Breast epithelium (tissue), 4 donors: ENCODE measurements at regions not wholly inside any gene's neighbourhood (a gene's known extent, or its start where the extent isn't known, plus 50 kb on each side); places are given as distances from the start of the nearest gene placed in this dataset.
"Not testable (repeated sequence)": the region's sequence is repeated elsewhere in the genome, so short reads cannot be mapped to it uniquely, and the experiment has no call there.

ENCODE experiments used
- DNase-seq, 2 donors: peaks; one replicate each; pipeline ENCODE4 v3.0.0-alpha.2; 2019; ENCODE audit warnings: low spot score in 2 of 2
- H3K27ac ChIP-seq, 2 donors: fragments of 200-600 bp; sonication (generic) in 1 of 2; one replicate each; pipeline ENCODE4 v1.5.1; 2016 to 2019; ENCODE audit warnings: mild to moderate bottlenecking in 1 of 2
- H3K27me3 ChIP-seq, 2 donors: fragments of 200-600 bp; sonication (generic) in 1 of 2; one replicate each; pipeline versions ENCODE4 v1.5.1 to v1.6.0; 2017 to 2019; ENCODE audit warnings: control low read depth in 1 of 2, mild to moderate bottlenecking in 1 of 2
- H3K36me3 ChIP-seq: fragments of 200-600 bp; one replicate; pipeline ENCODE4 v1.5.1; 2019
- H3K4me1 ChIP-seq, 2 donors: fragments of 200-600 bp; sonication (generic); one replicate each; pipeline ENCODE4 v1.5.1; 2016 to 2019; ENCODE audit warnings: control low read depth in 1 of 2
- H3K4me3 ChIP-seq, 3 donors: fragments of 200-600 bp; sonication (generic); 1 replicate in 2 of 3; 2 replicates in 1 of 3; pipeline ENCODE4 v1.5.1; 2016 to 2019; ENCODE audit warnings: mild to moderate bottlenecking in 3 of 3, moderate library complexity in 2 of 3
- H3K9me3 ChIP-seq, 2 donors: fragments of 200-600 bp; sonication (generic) in 1 of 2; one replicate each; pipeline ENCODE4 v1.5.1; 2016 to 2019; ENCODE audit warnings: control low read depth in 1 of 2
- POLR2A ChIP-seq: fragments of 450-650 bp; IDR thresholded peaks from one replicate; pipeline ENCODE4 v1.6.1; 2016; ENCODE audit warnings: antibody characterized with exemption, mild to moderate bottlenecking, moderate library complexity
- POLR2AphosphoS5 ChIP-seq, 3 donors: sonication (generic); formaldehyde crosslinking; IDR thresholded peaks; one replicate each; pipeline ENCODE4 v1.6.1; 2017; ENCODE audit warnings: antibody characterized with exemption in 3 of 3
- intact Hi-C: fragments of 100-400 bp; cut with DNase I; formaldehyde crosslinking; loops from one replicate; pipeline ENCODE4 v1.15.1; 2023; ENCODE audit warnings: low total_unique reads
- TF ChIP-seq, protein P1 (sequence below), 3 donors: fragments of 450-650 bp; IDR thresholded peaks; one replicate each; pipeline ENCODE4 v1.5.1; 2016 to 2017; ENCODE audit warnings: antibody characterized with exemption in 3 of 3, mild to moderate bottlenecking in 3 of 3, moderate library complexity in 3 of 3

DNA sequence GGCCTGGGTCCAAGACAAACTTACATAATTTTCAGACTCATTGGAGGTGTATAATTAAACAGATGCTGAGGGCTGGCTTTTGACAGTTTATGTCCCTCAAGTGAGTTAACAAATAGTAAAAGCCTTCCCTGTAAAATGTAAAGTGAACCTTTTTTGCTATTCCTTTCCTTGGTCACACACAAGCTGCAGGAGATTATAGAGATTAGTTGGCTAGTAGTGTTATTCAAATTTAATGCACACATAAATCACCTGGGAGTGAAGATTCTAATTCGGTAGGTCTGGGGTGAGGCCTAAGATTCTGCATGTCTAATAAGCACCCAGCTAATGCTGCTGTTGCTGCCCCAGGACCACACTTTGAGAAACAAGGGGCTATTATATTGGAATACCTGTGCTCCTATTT is 206.2 kb upstream of the SSTR1 start:
- Histone ChIP-seq H3K9me3 (no peaks in the 10 kb centered on the region), H3K27me3 (no peaks in the 10 kb centered on the region), H3K4me1 (no peaks in the 10 kb centered on the region), H3K4me3 (no peak overlapping the region), H3K36me3 (no peaks in the 10 kb centered on the region), H3K27ac (no peak overlapping the region)
- DNase-seq: no peak
- TF ChIP-seq POLR2AphosphoS5 (IDR thresholded peaks at IDR 0.05) (no peak), POLR2A (no peak)
- TF ChIP-seq, protein P1, sequence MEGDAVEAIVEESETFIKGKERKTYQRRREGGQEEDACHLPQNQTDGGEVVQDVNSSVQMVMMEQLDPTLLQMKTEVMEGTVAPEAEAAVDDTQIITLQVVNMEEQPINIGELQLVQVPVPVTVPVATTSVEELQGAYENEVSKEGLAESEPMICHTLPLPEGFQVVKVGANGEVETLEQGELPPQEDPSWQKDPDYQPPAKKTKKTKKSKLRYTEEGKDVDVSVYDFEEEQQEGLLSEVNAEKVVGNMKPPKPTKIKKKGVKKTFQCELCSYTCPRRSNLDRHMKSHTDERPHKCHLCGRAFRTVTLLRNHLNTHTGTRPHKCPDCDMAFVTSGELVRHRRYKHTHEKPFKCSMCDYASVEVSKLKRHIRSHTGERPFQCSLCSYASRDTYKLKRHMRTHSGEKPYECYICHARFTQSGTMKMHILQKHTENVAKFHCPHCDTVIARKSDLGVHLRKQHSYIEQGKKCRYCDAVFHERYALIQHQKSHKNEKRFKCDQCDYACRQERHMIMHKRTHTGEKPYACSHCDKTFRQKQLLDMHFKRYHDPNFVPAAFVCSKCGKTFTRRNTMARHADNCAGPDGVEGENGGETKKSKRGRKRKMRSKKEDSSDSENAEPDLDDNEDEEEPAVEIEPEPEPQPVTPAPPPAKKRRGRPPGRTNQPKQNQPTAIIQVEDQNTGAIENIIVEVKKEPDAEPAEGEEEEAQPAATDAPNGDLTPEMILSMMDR (IDR thresholded peaks at IDR 0.05): no peak
- intact Hi-C loops: no loop called here

DNA sequence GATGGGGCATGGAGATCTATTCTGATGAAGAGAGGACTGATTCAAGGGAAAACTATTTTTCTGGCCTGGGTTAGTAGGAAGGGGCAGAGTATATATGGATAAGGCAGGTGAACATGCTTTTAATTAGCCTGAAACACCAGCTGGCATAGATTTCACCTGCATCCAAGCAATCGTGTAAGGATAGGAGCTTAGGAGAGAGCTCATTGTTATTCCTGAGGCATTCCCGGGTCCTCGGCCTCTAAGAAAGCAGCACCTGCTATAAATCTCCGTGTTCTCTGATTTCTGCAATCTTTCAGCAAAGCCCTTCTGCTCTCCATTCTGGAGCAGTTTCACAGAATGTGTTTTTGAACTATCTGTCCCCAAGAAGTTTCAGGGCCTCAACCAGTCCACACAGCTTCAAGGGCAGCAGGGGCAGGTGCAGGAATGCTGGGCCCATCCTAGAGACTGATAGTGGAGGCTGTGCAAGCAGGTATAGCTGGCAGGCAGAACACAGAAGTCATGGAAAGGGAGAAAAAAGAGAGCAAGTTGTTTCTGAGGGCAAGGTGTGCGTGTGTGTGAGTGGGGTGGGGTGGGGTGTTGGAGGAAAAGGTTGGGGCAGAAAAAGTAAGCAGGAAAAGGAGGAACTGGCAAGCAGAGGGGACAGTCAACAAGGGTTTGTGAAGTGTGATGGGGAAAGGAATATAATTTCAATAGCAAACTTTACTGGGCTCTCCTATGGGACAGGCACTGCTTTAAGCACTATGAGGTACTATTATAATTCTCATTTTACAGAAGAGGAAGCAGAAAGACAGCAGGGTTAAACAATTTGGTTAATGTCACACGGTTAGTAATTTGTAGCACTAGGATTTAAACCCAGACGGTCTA is 203.7 kb upstream of the SSTR1 start:
- TF ChIP-seq POLR2AphosphoS5 (IDR thresholded peaks at IDR 0.05): no peak
- no peak for TF ChIP-seq POLR2A
- TF ChIP-seq, protein P1 (IDR thresholded peaks at IDR 0.05): no peak
- intact Hi-C loops: no loop called here

DNA sequence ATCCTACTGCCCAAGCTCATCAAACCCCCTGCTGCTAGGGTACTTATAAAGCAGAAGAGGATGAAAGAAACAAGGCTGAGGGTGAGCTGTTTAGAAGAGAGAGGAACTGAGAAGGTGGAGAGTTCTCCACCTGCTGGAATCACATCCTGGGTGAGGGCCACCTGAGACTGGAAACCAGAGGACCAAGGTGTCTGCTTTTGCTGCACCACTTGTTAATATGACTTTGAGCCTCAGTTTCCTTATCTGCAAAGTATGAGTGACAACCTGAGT is 203.2 kb upstream of the SSTR1 start:
- H3K36me3 ChIP-seq: no peaks in the 10 kb centered on the region
- H3K4me3 ChIP-seq: no peak overlapping the region
- no peak for DNase-seq
- H3K4me1 ChIP-seq: no peaks in the 10 kb centered on the region
- no peaks in the 10 kb centered on the region for H3K27me3 ChIP-seq
- TF ChIP-seq POLR2AphosphoS5 (IDR thresholded peaks at IDR 0.05) (no peak), POLR2A (no peak)
- TF ChIP-seq, protein P1 (IDR thresholded peaks at IDR 0.05): no peak
- H3K27ac ChIP-seq: no peak overlapping the region
- intact Hi-C loops: no loop called here
- no peaks in the 10 kb centered on the region for H3K9me3 ChIP-seq

More for the DNA sequence above, 203.7 kb upstream of the SSTR1 start:
- DNase-seq: no peak
- Histone ChIP-seq H3K27ac (no peak overlapping the region), H3K4me1 (no peaks in the 10 kb centered on the region), H3K36me3 (no peaks in the 10 kb centered on the region), H3K9me3 (no peaks in the 10 kb centered on the region), H3K27me3 (no peaks in the 10 kb centered on the region), H3K4me3 (no peak overlapping the region)

DNA sequence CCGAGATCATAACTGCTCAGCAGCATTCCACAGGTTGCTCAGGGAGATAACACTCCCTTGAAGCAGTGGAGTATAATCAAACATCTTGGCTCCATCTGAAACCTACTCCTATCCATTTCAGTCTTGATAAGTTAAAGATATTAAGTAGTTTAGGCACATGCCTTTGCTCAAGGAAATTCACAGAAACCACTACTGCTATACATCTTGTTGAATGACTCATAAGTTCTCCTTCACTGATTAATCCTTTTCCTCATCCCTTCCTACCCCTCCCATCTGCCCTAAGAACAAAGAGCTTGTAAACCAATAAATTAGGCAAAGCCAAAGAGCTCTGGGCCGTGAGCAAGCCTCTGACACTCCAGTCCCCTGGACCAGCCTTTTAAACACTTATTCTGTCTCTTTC is 196.5 kb upstream of the SSTR1 start:
- not testable (repeated sequence) for H3K36me3 ChIP-seq, H3K27me3 ChIP-seq
- peaks cover 18 to 27% of the 10 kb centered on the region in 2 donors for H3K9me3 ChIP-seq

DNA sequence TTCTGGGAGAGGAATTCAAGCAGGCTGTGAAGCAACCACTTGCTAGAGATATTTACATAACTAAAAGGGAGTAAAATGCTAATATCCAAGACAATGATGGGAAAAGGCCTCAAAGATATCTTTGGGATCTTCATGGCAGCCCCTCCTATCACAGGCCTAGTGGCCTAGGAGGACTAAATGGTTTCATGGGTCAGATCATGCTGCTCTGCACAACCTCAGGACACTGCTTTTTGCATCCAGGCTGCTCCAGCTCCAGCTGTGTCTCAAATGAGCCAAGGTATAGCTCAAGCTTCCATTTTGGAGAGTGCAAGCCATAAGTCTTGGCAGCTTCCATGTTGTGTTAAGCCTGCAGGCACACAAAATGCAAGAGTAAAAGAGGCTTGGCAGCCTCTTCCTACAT is 195.6 kb upstream of the SSTR1 start:
- no peak for TF ChIP-seq POLR2A
- no peak for DNase-seq

More for the DNA sequence above, 196.5 kb upstream of the SSTR1 start:
- intact Hi-C loops: loop anchor here (2.0 kb wide), 1 partner anchor 70 kb away; no protein-coding TSS in a partner anchor
- DNase-seq, H3K4me1 ChIP-seq, H3K27ac ChIP-seq, H3K4me3 ChIP-seq: not testable (repeated sequence)

DNA sequence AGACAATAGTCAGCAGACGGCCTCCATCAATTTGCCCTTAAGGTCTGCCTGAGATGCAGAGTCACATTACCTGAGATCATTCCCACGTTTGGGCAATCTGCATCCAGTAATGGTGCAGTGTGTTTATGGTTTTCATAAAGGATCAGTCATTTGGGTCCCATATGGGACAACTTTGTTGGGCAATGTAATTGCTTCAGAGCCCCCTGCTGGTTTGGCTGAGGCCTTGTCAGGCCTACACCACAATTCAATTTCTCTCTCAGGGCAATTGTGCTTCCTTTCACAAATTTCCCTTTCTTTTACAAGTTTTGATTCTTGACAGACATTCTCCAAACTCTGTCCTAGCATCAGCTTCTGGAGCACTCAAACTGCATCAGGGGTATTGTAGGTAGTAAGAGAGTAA is 191.2 kb upstream of the SSTR1 start:
- Histone ChIP-seq H3K36me3 (no peaks in the 10 kb centered on the region), H3K4me3 (no peak overlapping the region), H3K27ac (no peak overlapping the region), H3K4me1 (no peaks in the 10 kb centered on the region), H3K9me3 (peaks cover 16 to 18% of the 10 kb centered on the region in 2 donors), H3K27me3 (no peaks in the 10 kb centered on the region)
- TF ChIP-seq POLR2AphosphoS5 (IDR thresholded peaks at IDR 0.05) (no peak), POLR2A (no peak)
- TF ChIP-seq, protein P1 (IDR thresholded peaks at IDR 0.05): no peak
- no peak for DNase-seq
- intact Hi-C loops: no loop called here

More for the DNA sequence above, 195.6 kb upstream of the SSTR1 start:
- Histone ChIP-seq H3K4me1 (no peaks in the 10 kb centered on the region), H3K9me3 (peaks cover 18 to 27% of the 10 kb centered on the region in 2 donors), H3K4me3 (no peak overlapping the region), H3K27ac (no peak overlapping the region), H3K36me3 (no peaks in the 10 kb centered on the region), H3K27me3 (no peaks in the 10 kb centered on the region)
- intact Hi-C loops: no loop called here
